Amniotic epithelial cell (primary cell): ENCODE measurements at regions not wholly inside any gene's neighbourhood (a gene's known extent, or its start where the extent isn't known, plus 50 kb on each side); places are given as distances from the start of the nearest gene placed in this dataset.
"Not testable (repeated sequence)": the region's sequence is repeated elsewhere in the genome, so short reads cannot be mapped to it uniquely, and the experiment has no call there.

Experiments used
- DNase-seq: peaks from one replicate; pipeline ENCODE4 v3.0.0-alpha.2; 2010; ENCODE audit warnings: low read depth

DNA sequence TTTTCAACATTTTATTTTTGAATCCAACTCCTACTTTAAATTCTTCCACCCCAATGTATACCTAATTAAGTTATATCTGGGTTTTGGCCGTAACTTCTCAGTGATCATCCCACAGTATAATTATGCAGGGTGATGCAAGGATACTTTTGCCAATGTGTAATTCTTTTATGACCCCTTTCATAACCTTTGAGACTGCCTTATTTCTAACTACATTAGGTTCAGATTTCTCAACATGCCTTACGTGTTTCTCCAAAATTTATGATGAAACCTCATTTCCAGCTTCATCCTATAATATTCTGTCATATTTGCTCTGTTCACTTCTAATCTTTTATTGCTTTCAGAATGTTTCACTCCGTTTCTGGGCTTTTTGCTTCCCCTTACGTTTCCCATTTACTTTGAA is 1229.6 kb upstream of the ALCAM start:
- DNase-seq = peak; percentile 11

- DNase-seq = no peak
Observed at GRCh38 chr3:104145164-104145563, 1221.5 kb upstream of the ALCAM start.

DNA sequence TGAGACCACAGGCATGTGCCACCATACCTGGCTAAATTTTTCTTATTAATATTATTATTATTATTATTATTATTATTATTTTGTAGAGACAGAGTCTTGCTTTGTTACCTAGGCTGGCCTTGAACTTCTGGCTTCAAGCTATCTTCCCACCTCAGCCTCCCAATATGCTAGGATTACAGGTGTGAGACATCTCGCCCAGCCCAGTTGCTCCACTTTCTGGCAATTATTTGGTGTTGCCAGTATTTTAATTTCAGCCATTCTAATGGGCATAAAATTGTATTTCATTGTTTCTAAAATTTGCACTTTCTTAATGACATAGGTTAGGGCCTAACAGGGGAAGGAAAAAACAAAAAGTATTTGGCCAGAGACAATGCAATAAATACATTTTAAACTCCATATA is 1217.6 kb upstream of the ALCAM start:
- DNase-seq = no peak

- DNase-seq = no peak
Observed at GRCh38 chr3:104150724-104151123, 1216.0 kb upstream of the ALCAM start.

GRCh38 chr3:104154896-104155295 is 1211.8 kb upstream of the ALCAM start:
- no peak for DNase-seq

GRCh38 chr3:104165866-104166265 is 1200.8 kb upstream of the ALCAM start:
- no peak for DNase-seq

- DNase-seq = no peak
Observed at GRCh38 chr3:104168386-104168785, 1198.3 kb upstream of the ALCAM start.

DNA sequence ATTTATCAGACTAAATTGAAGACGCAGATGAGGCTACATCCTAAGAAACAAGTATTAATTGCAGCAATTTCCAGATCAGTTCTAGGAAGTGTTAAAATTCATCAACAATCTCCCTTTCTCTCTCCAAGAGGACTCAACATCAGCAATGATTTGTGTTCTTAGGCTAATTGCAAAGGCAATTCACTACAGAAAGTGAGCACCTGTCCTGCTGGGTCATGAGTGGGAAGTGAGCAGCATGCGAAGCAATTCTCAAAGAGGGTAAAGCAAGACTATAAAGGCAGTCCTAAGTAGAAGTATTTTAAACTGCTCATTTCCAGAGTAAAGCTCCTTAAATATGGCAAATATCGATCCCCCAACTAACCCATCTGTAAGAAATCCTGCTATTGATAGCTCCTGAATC is 1191.0 kb upstream of the ALCAM start:
- DNase-seq = no peak

DNA sequence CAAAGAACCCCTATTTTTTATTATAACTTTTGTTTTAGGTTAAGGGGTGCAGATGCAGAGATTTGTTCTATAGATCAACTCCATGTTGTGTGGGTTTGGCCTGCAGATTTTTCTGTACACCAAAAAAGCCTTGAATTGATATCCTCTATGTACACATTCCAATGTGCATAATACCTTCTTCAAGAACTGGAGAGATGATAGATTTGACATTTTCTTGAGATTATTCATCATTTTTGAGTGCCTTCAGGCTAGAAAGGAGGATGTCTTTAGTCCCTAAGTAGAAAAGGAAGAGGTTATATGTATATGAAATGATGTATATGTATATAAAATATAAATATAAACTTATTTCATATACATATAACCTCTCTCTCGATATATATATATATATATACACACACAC is 1190.0 kb upstream of the ALCAM start:
- DNase-seq = no peak

DNA sequence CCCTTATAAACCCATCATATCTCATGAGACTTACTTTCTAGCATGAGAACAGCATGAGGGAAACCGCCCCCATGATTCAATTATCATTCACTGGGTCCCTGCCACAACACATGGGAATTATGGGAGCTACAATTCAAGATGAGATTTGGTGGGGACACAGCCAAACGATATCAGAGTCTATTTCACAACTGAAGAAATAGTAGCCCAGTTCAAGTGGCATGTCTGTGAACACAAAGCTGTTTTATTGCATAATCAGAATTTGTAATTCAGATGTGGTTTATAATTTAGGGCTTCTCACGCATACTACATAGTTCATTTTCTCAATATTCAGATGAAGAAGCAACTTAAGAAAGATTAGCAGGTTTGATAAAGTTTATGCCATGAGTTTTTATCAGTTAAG is 1188.0 kb upstream of the ALCAM start:
- DNase-seq = peak; percentile 20

DNA sequence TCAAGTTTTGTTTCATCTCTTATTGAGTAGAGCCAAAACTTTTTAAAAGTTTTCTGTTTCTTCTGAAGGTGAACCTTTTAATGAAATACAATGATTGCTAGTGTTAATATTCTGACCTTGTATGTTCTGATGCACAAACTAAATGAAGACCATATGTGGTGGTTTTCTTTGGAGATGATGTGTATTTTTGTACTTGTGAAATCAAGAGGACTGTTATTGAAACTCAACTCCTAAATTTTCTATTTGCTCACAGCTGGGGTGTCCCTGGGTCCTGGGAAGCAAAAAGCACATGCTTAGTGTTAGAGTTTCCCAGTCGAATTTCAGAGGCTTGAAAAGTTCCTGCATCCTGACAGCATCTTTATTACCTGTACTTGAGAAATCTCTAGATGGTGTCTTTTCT is 1185.8 kb upstream of the ALCAM start:
- DNase-seq = no peak

- DNase-seq = no peak
Observed at GRCh38 chr3:104190681-104191080, 1176.0 kb upstream of the ALCAM start.

GRCh38 chr3:104198131-104198530 is 1168.6 kb upstream of the ALCAM start:
- peak; percentile 49 for DNase-seq

- DNase-seq = no peak
Observed at GRCh38 chr3:104206925-104207324, 1159.8 kb upstream of the ALCAM start.

DNA sequence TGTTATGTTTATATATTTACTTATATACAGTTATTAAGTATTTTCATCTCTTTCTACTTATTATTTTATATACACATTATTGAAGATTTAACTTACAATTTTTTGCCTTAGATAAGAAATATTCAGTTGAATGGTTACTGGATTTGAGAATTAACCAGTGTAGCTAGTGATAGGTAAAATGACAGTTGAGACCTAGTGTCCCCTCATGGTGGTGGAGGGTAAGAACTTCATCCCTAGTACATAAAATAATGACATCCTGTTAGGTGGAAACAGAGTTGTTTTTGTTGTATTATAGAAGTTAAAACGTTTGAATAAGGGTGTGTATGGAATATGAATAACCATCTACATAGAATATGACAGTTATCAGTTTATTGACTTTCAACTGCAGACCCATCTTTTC is 1152.4 kb upstream of the ALCAM start:
- no peak for DNase-seq

DNA sequence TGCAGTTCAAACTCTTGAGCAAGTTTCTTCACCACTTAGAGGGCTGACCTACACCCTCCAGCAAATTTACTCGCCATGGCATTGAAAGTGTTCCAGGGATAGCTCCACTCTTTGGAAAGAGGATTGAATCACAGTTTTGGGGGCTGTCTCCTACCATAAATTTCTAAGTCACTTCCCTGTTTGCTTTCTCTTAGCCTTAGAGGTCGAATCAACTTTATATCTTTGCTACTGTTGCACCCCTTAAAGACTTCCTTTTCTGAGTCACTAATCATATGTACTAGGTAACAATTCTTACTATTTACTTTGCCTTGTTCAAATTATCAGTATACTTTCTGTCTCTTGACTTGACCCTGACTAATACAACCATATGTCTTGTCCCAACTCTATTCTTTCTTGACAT is 1151.8 kb upstream of the ALCAM start:
- no peak for DNase-seq

- not testable (repeated sequence) for DNase-seq
Observed at GRCh38 chr3:104219046-104219445, 1147.7 kb upstream of the ALCAM start.

- no peak for DNase-seq
Observed at GRCh38 chr3:104234442-104235194, 1132.1 kb upstream of the ALCAM start.

DNA sequence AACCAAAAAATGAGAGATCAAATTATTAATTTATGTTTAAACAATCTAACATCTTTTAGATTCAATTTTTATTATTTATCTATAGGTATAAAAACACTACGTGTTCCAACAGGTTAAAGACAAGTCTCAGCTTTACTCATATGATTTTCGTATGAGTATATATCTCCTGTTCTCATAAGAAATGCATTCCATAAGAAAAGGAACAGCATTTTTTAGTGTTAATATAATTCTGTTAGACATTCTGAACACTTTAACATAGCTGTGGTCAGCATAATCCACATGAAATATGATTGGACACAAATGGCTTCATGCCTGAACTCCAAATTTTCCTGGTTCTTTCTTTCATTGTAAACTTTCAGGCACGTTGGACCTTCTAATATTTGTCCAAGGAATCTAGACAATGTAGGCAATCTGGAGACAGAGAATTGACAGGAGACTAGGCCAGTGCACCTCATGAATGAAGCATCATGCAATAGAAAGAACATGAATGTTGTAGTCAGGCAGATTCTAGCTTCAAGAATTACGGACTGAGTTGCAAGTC is 1122.0 kb upstream of the ALCAM start:
- peak; percentile 8 for DNase-seq

DNA sequence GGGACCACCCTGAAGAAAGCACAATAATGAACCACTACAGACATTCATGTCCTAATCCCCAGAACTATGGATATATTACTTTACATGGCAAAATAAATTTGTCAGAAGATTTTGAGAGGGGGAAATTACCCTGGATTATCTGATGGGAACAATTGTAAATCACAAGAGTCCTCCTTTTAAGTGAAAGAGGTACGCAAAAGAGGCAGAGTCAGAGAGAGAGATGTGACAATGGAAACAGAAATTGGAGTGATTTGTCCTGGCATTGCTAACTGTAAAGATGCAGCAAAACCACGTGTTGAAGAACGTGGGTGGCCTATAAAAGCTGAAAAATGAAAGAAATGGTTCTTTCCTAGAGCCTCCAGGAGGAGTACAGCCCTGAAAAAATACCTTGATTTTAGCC is 1121.4 kb upstream of the ALCAM start:
- no peak for DNase-seq

DNA sequence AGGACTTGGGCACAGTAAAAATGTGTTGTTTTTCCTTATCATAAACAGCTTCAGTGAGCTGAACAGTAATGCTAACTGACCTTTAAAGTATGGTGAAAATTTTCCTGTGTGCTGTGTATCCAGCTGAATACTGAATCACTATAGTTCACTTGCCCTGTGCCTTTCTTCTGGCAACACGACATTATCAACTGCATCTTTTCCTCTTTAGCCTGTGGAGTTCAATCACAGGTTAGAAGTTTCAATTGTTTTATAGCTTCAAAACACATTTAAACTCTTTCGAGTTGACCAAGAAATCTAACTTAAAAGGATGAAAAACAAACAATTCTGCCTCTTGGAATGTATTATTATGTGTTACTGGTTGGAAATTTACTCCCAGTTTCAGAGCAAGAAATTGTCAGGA is 1120.7 kb upstream of the ALCAM start:
- no peak for DNase-seq

DNA sequence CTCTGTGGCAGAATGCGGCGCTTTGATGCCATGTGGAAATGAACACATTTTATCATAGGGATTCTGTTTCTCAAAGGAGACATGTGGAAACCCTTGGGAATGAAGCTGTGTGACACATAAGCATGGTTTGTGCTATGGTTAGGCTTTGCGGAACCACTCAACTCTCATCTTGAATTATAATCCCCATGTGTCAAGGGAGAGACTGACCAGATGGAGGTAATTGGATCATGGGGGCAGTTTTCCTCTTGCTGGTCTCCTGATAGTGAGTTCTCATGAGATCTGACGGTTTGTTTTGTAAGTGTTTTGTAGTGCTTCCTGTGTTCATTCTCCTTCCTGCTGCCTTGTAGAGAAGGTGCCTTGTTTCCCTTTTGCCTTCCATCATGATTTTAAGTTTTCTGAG is 1109.2 kb upstream of the ALCAM start:
- peak; percentile 77 for DNase-seq

GRCh38 chr3:104263477-104263876 is 1103.2 kb upstream of the ALCAM start:
- no peak for DNase-seq

GRCh38 chr3:104266219-104266618 is 1100.5 kb upstream of the ALCAM start:
- DNase-seq = not testable (repeated sequence)
